OCI-LY7 (cell line): ENCODE measurements at regions not wholly inside any gene's neighbourhood (a gene's known extent, or its start where the extent isn't known, plus 50 kb on each side); places are given as distances from the start of the nearest gene placed in this dataset.

Source experiments
- CTCF ChIP-seq: fragments of 200-600 bp; sonication (generic); conservative IDR thresholded peaks from 2 replicates; pipeline ENCODE4 v1.5.1; 2014; ENCODE audit warnings: mild to moderate bottlenecking, antibody characterized with exemption, low read length, moderate library complexity, mixed read lengths
- EZH2phosphoT487 ChIP-seq: fragments of 200-600 bp; sonication (generic); IDR thresholded peaks from 2 replicates; pipeline ENCODE4 v1.6.1; 2018; ENCODE audit warnings: low read depth, borderline replicate concordance, mild to moderate bottlenecking, mixed run types, antibody characterized with exemption, low read length, moderate library complexity, mixed read lengths

- TF ChIP-seq CTCF (no peak), EZH2phosphoT487 (no peak)
These were observed 145.9 kb downstream of the MACIR start for GRCh38 chr5:103404483-103404882.
